Lung (tissue), 11 donors: ENCODE measurements at regions not wholly inside any gene's neighbourhood (a gene's known extent, or its start where the extent isn't known, plus 50 kb on each side); places are given as distances from the start of the nearest gene placed in this dataset.

Experiments
- ATAC-seq: fragments of 200-7000 bp; cut with Tn5 transposase; one replicate; pipeline ENCODE4 v1.9.1; 2020; ENCODE audit warnings: moderate number of reproducible peaks; ENCODE audit not compliant: insufficient read depth, low FRiP score
- DNase-seq, 3 donors: peaks; one replicate each; pipeline ENCODE4 v3.0.0-alpha.2; 2013 to 2017
- H3K27ac ChIP-seq, 2 donors: one replicate each; pipeline ENCODE4 v1.5.1; 2013; ENCODE audit warnings: mild to moderate bottlenecking in 2 of 2, moderate library complexity in 2 of 2, control low read depth in 1 of 2, inconsistent platforms in 1 of 2, low read depth in 1 of 2, low read length in 1 of 2
- H3K27me3 ChIP-seq, 3 donors: one replicate each; pipeline ENCODE4 v1.5.1; 2013; ENCODE audit warnings: low read length in 2 of 3; ENCODE audit not compliant: control insufficient read depth in 3 of 3, insufficient read depth in 3 of 3
- H3K36me3 ChIP-seq, 4 donors: one replicate each; pipeline ENCODE4 v1.5.1; 2013; ENCODE audit warnings: low read length in 4 of 4, mild to moderate bottlenecking in 1 of 4, moderate library complexity in 1 of 4; ENCODE audit not compliant: control insufficient read depth in 4 of 4, insufficient read depth in 4 of 4
- H3K4me1 ChIP-seq, 5 donors: one replicate each; pipeline ENCODE4 v1.5.1; 2013; ENCODE audit warnings: low read length in 5 of 5, mild to moderate bottlenecking in 2 of 5, moderate library complexity in 1 of 5; ENCODE audit not compliant: control insufficient read depth in 5 of 5, insufficient read depth in 5 of 5
- H3K4me3 ChIP-seq: one replicate; pipeline ENCODE4 v1.5.1; 2013; ENCODE audit warnings: mild to moderate bottlenecking, control low read depth, moderate library complexity
- H3K9ac ChIP-seq, 2 donors: one replicate each; pipeline ENCODE4 v1.5.1; 2013; ENCODE audit warnings: low read length in 2 of 2, control low read depth in 1 of 2; ENCODE audit not compliant: insufficient read depth in 1 of 2
- H3K9me3 ChIP-seq, 4 donors: one replicate each; pipeline ENCODE4 v1.5.1; 2013; ENCODE audit warnings: low read length in 3 of 4, mild to moderate bottlenecking in 1 of 4, moderate library complexity in 1 of 4; ENCODE audit not compliant: control insufficient read depth in 4 of 4, insufficient read depth in 3 of 4
- WGBS, 2 donors: extraction: QIAGEN DNeasy Blood & Tissue Kit; methylation state at CpG; one replicate each; pipeline ENCODE4 v1.1.7; 2013; 5-methylcytosine and 5-hydroxymethylcytosine counted together
- TF ChIP-seq, protein P1 (sequence below): IDR thresholded peaks from 2 replicates; pipeline ENCODE4 v1.5.1; 2012; ENCODE audit warnings: mild to moderate bottlenecking; ENCODE audit errors: control extremely low read depth, extremely low read depth
- donor health status: control.
- donor health status: control.
- donor health status: Bipolar disorder and iron deficiency.
- donor health status: healthy.
- donor health status: DM: yes; HTN: yes; CAD: no.

DNA sequence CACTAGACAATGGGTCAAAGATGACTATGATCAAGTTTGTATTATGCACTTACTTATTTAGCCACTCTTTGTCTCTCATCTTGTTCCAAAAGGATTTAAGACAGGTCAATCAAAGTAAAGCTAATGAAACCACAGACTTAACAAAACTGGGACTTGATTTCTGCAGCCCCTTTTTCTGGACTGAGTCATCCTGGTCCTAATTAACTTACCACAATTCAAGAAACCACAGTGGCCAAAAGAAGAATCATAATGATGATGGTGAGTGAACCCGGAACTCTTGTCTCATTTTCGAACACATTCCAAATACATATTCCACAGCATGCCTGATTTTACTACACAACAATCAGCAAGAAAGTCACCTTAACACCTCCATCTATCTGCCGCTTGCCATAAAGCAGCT, 1333.0 kb downstream of the ROBO1 start:
- Histone ChIP-seq H3K9me3 (no peaks in the 10 kb centered on the region), H3K27ac (no peak overlapping the region), H3K27me3 (no peaks in the 10 kb centered on the region), H3K4me3 (no peak overlapping the region), H3K4me1 (no peaks in the 10 kb centered on the region), H3K36me3 (no peaks in the 10 kb centered on the region), H3K9ac (no peak overlapping the region)
- 94% methylated on average over 3 of the region's 3 CpGs for WGBS, 2 donors
- TF ChIP-seq, protein P1, sequence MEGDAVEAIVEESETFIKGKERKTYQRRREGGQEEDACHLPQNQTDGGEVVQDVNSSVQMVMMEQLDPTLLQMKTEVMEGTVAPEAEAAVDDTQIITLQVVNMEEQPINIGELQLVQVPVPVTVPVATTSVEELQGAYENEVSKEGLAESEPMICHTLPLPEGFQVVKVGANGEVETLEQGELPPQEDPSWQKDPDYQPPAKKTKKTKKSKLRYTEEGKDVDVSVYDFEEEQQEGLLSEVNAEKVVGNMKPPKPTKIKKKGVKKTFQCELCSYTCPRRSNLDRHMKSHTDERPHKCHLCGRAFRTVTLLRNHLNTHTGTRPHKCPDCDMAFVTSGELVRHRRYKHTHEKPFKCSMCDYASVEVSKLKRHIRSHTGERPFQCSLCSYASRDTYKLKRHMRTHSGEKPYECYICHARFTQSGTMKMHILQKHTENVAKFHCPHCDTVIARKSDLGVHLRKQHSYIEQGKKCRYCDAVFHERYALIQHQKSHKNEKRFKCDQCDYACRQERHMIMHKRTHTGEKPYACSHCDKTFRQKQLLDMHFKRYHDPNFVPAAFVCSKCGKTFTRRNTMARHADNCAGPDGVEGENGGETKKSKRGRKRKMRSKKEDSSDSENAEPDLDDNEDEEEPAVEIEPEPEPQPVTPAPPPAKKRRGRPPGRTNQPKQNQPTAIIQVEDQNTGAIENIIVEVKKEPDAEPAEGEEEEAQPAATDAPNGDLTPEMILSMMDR = no peak
- ATAC-seq (no peak), DNase-seq (no peak)

DNA sequence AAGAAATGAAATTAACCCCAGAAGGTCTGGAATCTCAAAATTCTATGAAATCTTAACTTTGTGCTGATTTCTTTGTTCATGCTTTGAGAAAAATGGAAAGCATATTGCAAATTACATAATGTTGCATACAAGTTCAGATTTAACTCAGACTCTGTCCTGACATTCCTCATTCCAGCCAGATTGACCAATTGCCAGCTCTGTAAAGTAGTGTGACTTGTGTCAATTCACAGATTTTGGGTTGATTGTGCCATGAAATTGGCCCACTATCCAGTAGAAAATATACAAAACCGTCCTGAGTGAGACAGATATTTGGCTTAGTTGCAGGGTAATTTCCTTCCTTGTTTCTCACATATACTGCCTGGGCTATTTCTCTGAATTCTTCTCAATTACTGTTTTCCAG, 1312.6 kb downstream of the ROBO1 start:
- Histone ChIP-seq H3K36me3 (no peaks in the 10 kb centered on the region), H3K27ac (no peak overlapping the region), H3K4me1 (peaks cover 0 to 13% (median 0%) of the 10 kb centered on the region in 5 donors), H3K9ac (no peak overlapping the region), H3K4me3 (no peak overlapping the region), H3K9me3 (no peaks in the 10 kb centered on the region), H3K27me3 (no peaks in the 10 kb centered on the region)
- 37% methylated on average over 1 of the region's 1 CpG for WGBS, 2 donors
- no peak for ATAC-seq
- TF ChIP-seq, protein P1 = no peak
- peak in 2 of 3 donors; percentile 64 to 75 for DNase-seq

DNA sequence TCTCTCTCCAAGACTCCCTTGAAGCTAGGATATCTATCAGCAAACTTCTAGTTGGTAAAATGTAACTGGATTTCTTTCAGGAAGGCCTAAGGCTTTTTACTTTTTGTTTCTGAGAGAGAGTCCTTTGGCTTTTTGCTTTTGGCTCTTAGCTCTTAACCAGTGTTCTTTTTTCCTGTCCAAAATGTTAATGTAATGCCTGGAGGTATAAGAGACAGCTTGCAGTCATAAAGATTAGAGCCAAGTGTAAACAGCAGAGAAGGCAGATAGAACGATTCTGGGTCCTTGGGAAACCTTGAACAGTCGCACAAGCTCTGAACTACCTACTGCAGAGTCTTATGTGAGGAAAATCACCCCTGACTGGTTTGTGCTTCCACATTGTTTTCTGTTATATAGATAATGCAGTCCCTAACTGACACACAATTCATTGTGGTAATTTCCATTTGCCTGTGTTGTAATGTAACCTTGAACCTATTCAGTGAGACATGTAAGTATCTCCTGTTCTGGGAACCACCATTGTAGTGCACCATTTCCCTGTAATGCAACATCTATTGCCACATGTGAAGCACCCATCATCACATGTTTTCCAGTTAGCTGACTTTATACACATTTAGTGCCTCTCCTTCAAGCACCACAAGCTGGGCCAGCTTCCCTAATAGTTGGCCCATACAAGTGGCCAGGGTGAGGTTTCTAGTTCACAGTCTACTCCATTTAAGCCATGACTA, 1311.9 kb downstream of the ROBO1 start:
- H3K9ac ChIP-seq = no peak overlapping the region
- H3K9me3 ChIP-seq = no peaks in the 10 kb centered on the region
- H3K36me3 ChIP-seq = no peaks in the 10 kb centered on the region
- H3K4me1 ChIP-seq = peaks cover 0 to 13% (median 0%) of the 10 kb centered on the region in 5 donors
- TF ChIP-seq, protein P1 = no peak
- ATAC-seq = no peak
- DNase-seq = no peak
- no peaks in the 10 kb centered on the region for H3K27me3 ChIP-seq
- no peak overlapping the region for H3K4me3 ChIP-seq
- no peak overlapping the region for H3K27ac ChIP-seq
- WGBS, 2 donors = 47 to 76% methylated on average over 2 of the region's 2 CpGs

DNA sequence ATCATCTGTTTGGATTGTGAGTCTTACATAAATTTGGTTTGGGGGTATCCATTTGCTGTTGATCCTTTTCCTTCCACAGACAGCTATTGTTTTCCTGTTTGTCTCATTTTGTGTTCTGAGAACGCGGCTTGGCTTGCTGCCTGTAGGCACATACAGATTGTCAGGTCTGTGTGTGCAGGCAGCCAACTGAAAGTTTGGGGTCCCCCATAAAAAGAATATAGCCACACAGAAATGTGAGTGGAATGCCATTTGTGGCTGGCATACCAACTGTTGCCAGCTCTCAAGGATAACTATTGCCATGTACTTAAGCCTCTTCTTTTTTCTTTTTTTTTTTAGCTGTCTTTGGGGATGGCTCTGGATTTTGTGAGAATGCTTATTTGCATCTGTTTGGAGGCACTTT, 1308.0 kb downstream of the ROBO1 start:
- no peak overlapping the region for H3K9ac ChIP-seq
- H3K9me3 ChIP-seq = no peaks in the 10 kb centered on the region
- H3K4me1 ChIP-seq = peaks cover 0 to 10% (median 0%) of the 10 kb centered on the region in 5 donors
- DNase-seq (peak in 1 of 3 donors; percentile 13), ATAC-seq (no peak)
- H3K27me3 ChIP-seq = no peaks in the 10 kb centered on the region
- no peak overlapping the region for H3K27ac ChIP-seq
- no peaks in the 10 kb centered on the region for H3K36me3 ChIP-seq
- TF ChIP-seq, protein P1 = no peak
- H3K4me3 ChIP-seq = no peak overlapping the region
- 83 to 86% methylated on average over 2 of the region's 2 CpGs for WGBS, 2 donors
